NCI-H1694 treated with DMSO at 0.1 percent for 48 hours (cell line): ENCODE measurements at regions not wholly inside any gene's neighbourhood (a gene's known extent, or its start where the extent isn't known, plus 50 kb on each side); places are given as distances from the start of the nearest gene placed in this dataset.

ENCODE experiments used
- DNase-seq: peaks from one replicate; lab custom pipeline; 2025; lab: John Stamatoyannopoulos, UW

- no peak for DNase-seq
Observed at GRCh38 chr14:32022938-32023466, 54.1 kb upstream of the ARHGAP5 start.

DNA sequence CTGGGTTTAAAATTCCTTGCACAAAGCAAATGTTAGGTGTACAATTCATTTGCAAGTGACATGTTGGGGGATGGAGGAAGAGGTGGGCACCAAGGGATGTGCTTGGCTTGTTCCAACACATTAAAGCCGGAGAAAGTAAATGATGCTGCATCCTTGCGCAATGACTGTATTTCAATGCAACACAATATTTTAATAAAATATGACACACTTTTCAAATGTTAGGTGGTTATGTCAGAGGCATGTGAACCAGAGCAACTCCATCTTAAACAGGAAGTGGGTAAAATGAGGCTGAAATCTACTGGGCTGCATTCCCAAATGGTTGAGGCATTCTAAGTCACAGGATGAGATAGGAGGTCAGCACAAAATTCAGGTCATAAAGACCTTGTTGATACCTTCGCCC lies 53.6 kb upstream of the ARHGAP5 start:
- no peak for DNase-seq

DNA sequence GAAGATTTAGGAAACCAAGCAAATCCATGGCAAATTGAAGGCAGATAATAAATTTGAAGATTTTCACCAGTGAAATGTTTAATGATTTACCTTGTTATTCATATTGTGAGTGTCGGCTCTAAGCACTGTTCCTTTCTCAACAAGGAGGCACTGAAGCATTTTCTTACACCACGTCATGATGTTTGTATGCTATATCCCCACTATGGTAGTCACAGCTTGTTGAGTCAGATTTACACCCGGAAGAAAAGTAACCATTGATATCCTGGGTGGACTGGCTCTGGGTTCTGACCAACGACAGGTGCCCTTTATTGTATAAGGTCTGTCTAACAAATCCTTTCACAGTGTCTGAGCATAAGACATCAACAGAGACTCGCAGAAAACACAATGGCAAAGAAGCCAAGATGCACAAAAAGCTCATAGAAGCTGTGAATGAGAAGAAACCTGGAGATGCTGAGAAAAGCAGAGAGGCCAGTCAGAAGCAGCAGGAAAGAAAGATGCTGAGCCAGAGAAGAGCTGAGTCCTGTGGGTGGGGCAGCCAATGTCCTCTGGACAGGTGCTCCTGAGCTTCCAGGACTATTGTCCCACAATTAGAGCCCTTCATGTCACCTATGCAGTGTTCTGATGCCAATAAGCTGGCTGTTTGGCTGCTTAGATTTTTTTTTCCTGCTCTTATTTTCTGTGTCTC lies 49.7 kb upstream of the ARHGAP5 start:
- DNase-seq: no peak
